Calu3 (cell line): ENCODE measurements at regions not wholly inside any gene's neighbourhood (a gene's known extent, or its start where the extent isn't known, plus 50 kb on each side); places are given as distances from the start of the nearest gene placed in this dataset.

Experiments used
- BruUV-seq: library from RNA; stranded (reverse); fragments of 400-500 nt; replicated peaks from 2 replicates; lab custom pipeline; 2021; lab: Mats Ljungman, UMichigan
- CTCF ChIA-PET: fragments of 300-600 bp; sonication (Branson Sonifier 250); formaldehyde crosslinking; loops from one replicate; lab custom pipeline; 2022; ENCODE audit warnings: antibody characterized with exemption; lab: Charles Lee
- DNase-seq: peaks from one replicate; pipeline ENCODE4 v3.0.0; 2022
- H3K27ac Mint-ChIP-seq: one replicate; pipeline ENCODE4 v1.8.0; 2022; ENCODE audit warnings: mixed read lengths; ENCODE audit not compliant: unreplicated experiment
- H3K27me3 Mint-ChIP-seq: one replicate; pipeline ENCODE4 v1.8.0; 2022; ENCODE audit warnings: mixed read lengths; ENCODE audit not compliant: unreplicated experiment
- H3K36me3 Mint-ChIP-seq: one replicate; pipeline ENCODE4 v1.8.0; 2022; ENCODE audit warnings: mild to moderate bottlenecking, moderate library complexity, mixed read lengths; ENCODE audit not compliant: insufficient read depth, unreplicated experiment
- H3K4me1 Mint-ChIP-seq: one replicate; pipeline ENCODE4 v1.8.0; 2022; ENCODE audit warnings: mild to moderate bottlenecking, low read depth, mixed read lengths; ENCODE audit not compliant: unreplicated experiment
- H3K4me3 Mint-ChIP-seq: one replicate; pipeline ENCODE4 v1.8.0; 2022; ENCODE audit warnings: mild to moderate bottlenecking, low read depth, moderate library complexity, mixed read lengths; ENCODE audit not compliant: unreplicated experiment
- H3K9me3 Mint-ChIP-seq: one replicate; pipeline ENCODE4 v1.8.0; 2022; ENCODE audit warnings: low read depth, mixed read lengths; ENCODE audit not compliant: unreplicated experiment
- intact Hi-C: fragments of 100-400 bp; cut with micrococcal nuclease; formaldehyde crosslinking; loops from one replicate; pipeline ENCODE4 v1.10.0; 2022; ENCODE audit not compliant: unreplicated experiment
- TF ChIP-seq, protein P1 (sequence below): fragments of 200-600 bp; IDR thresholded peaks from one replicate; pipeline ENCODE4 v1.8.0; 2022; ENCODE audit warnings: antibody characterized with exemption; ENCODE audit not compliant: unreplicated experiment

DNA sequence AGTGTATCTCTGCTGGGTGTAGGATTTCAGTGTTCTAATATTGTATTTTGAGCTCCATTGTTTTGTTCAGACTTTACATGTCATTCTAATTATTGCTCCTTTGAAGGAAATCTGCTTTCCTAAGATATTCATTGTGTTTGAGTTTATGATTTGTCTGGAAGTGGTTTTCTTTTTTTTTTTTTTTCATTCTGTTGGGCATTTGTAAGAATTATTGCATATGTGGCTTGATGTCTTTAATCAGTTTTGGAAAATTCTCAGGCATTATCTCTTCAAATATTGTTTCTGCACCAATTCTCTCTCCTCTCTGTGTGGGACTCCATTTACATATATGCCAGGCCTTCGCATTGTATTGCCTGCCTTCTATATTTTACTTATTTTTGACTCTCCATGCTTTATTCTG is 65.8 kb upstream of the RNU6-1 start:
- peaks cover 13% of the 10 kb centered on the region for H3K4me1 Mint-ChIP-seq
- H3K27ac Mint-ChIP-seq, result no peak overlapping the region
- peaks cover 8% of the 10 kb centered on the region for H3K36me3 Mint-ChIP-seq
- TF ChIP-seq, protein P1, sequence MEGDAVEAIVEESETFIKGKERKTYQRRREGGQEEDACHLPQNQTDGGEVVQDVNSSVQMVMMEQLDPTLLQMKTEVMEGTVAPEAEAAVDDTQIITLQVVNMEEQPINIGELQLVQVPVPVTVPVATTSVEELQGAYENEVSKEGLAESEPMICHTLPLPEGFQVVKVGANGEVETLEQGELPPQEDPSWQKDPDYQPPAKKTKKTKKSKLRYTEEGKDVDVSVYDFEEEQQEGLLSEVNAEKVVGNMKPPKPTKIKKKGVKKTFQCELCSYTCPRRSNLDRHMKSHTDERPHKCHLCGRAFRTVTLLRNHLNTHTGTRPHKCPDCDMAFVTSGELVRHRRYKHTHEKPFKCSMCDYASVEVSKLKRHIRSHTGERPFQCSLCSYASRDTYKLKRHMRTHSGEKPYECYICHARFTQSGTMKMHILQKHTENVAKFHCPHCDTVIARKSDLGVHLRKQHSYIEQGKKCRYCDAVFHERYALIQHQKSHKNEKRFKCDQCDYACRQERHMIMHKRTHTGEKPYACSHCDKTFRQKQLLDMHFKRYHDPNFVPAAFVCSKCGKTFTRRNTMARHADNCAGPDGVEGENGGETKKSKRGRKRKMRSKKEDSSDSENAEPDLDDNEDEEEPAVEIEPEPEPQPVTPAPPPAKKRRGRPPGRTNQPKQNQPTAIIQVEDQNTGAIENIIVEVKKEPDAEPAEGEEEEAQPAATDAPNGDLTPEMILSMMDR, result no peak
- H3K27me3 Mint-ChIP-seq, result no peaks in the 10 kb centered on the region
- H3K4me3 Mint-ChIP-seq, result no peak overlapping the region
- intact Hi-C loops, result no loop called here
- peaks cover 2% of the 10 kb centered on the region for H3K9me3 Mint-ChIP-seq
- no TSS peak for BruUV-seq
- DNase-seq, result no peak
- CTCF ChIA-PET, result no interaction called here

DNA sequence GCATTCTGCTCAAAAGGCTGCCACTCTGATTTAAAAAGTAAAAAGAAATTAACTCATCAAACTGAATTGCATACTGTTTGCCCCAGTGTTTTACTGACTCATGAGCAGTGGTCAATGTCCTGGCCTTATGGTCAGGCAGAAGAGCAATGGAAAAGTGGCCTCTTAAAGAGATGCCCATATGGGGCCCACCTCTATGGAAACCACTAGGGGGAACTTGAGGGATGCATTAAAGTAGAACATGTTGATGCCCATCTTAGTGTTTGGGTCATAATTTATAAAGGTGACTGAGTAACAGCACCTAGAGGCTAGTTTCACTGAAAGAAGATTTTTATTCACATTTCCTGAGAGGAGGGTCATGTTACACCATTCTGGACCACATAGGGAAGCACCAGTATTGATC is 66.5 kb upstream of the RNU6-1 start:
- Mint-ChIP-seq H3K36me3 (peaks cover 8% of the 10 kb centered on the region), H3K27me3 (no peaks in the 10 kb centered on the region), H3K9me3 (peaks cover 5% of the 10 kb centered on the region), H3K4me1 (peaks cover 13% of the 10 kb centered on the region), H3K4me3 (no peak overlapping the region), H3K27ac (peak overlapping the region; percentile 3)
- intact Hi-C loops, result no loop called here
- TF ChIP-seq, protein P1, result no peak
- BruUV-seq, result no TSS peak
- no peak for DNase-seq
- CTCF ChIA-PET, result no interaction called here

DNA sequence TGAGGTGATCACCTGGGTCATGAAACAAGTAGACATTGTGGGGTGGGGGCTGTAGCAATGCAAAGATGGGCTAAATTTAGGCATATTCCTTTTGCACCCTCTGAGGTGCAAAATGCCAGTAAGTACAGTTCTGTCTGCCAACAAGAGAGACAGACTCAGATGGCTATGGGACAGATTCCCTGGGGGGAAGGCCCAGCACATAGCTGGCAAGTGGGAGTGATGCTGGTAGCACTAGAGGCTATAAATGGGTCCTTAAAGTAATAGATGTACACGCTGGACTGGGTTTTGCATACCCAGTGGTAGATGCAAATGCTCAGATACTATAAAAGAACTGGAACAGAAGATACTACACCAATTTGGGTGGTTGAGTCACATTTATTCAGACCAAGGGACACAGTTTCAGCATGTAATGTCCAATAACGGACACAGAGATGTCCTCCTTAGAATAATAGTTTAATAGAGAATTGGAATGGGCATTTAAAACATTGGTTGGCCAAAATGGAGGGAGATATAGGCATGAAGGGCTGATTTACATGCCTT is 67.4 kb upstream of the RNU6-1 start:
- CTCF ChIA-PET, result no interaction called here
- H3K27me3 Mint-ChIP-seq, result no peaks in the 10 kb centered on the region
- DNase-seq, result no peak
- BruUV-seq, result no TSS peak
- peaks cover 10% of the 10 kb centered on the region for H3K4me1 Mint-ChIP-seq
- no peak overlapping the region for H3K27ac Mint-ChIP-seq
- intact Hi-C loops, result no loop called here
- TF ChIP-seq, protein P1, result no peak
- H3K4me3 Mint-ChIP-seq, result no peak overlapping the region
- peaks cover 5% of the 10 kb centered on the region for H3K9me3 Mint-ChIP-seq
- H3K36me3 Mint-ChIP-seq, result peaks cover 8% of the 10 kb centered on the region

DNA sequence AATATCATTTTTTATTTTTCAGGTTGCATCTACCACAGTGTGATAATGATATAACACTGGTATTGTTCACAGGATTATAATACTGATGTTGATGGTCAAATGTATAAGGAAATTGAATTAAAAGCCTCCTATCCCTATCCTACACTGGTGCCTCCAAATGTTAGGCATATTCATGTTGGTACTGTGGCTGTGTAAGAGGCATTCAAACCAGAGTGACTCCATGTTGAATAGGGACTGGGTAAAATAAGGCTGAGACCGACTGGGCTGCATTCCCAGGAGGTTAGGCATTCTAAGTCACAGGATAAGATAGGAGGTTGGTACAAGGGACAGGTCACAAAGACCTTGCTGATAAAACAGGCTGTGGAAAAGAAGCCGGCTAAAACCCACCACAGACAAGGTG is 68.9 kb upstream of the RNU6-1 start:
- H3K4me3 Mint-ChIP-seq, result no peak overlapping the region
- H3K36me3 Mint-ChIP-seq, result no peaks in the 10 kb centered on the region
- no peak overlapping the region for H3K27ac Mint-ChIP-seq
- H3K9me3 Mint-ChIP-seq, result peaks cover 5% of the 10 kb centered on the region
- CTCF ChIA-PET, result interaction anchor here (0.6 kb wide), 1 partner anchor 223 kb away, joined by 3 read pairs; no protein-coding TSS in a partner anchor
- DNase-seq, result no peak
- TF ChIP-seq, protein P1, result no peak
- intact Hi-C loops, result no loop called here
- H3K27me3 Mint-ChIP-seq, result no peaks in the 10 kb centered on the region
- no TSS peak for BruUV-seq
- H3K4me1 Mint-ChIP-seq, result peaks cover under 1% of the 10 kb centered on the region
